Ovary (tissue), 7 donors: ENCODE measurements at regions not wholly inside any gene's neighbourhood (a gene's known extent, or its start where the extent isn't known, plus 50 kb on each side); places are given as distances from the start of the nearest gene placed in this dataset.

Source experiments
- DNase-seq, 5 donors: peaks; one replicate each; pipeline ENCODE4 v3.0.0-alpha.2; 2019 to 2020
- H3K27ac ChIP-seq, 2 donors: fragments of 200-600 bp; one replicate each; pipeline versions ENCODE4 v1.5.1 to v1.8.0; 2019 to 2022
- H3K27me3 ChIP-seq: fragments of 200-600 bp; one replicate; pipeline ENCODE4 v1.8.0; 2022
- H3K36me3 ChIP-seq: fragments of 200-600 bp; sonication (generic); one replicate; pipeline ENCODE4 v1.5.1; 2019
- H3K4me1 ChIP-seq: one replicate; pipeline ENCODE4 v1.8.1; 2013; ENCODE audit warnings: mild to moderate bottlenecking, moderate library complexity; ENCODE audit not compliant: insufficient read depth
- H3K4me3 ChIP-seq: fragments of 200-600 bp; sonication (generic); one replicate; pipeline ENCODE4 v1.5.1; 2017
- H3K9me3 ChIP-seq, 2 donors: fragments of 200-600 bp in 1 of 2; sonication (generic) in 1 of 2; one replicate each; pipeline versions ENCODE4 v1.5.1 to v1.8.1; 2013 to 2019; ENCODE audit warnings: mild to moderate bottlenecking in 1 of 2, moderate library complexity in 1 of 2
- EP300 ChIP-seq: sonication (generic); formaldehyde crosslinking; IDR thresholded peaks from one replicate; pipeline ENCODE4 v1.6.1; 2017; ENCODE audit warnings: antibody characterized with exemption
- POLR2A ChIP-seq: fragments of 450-650 bp; IDR thresholded peaks from one replicate; pipeline ENCODE4 v1.6.1; 2017; ENCODE audit warnings: antibody characterized with exemption, mild to moderate bottlenecking, moderate library complexity
- WGBS, 3 donors: extraction: QIAGEN DNeasy Blood & Tissue Kit in 1 of 3; methylation state at CpG; one replicate each; pipeline versions ENCODE4 v1.1.5 to v1.1.7; 2013 to 2017; 5-methylcytosine and 5-hydroxymethylcytosine counted together
- intact Hi-C, 4 donors: fragments of 100-400 bp; cut with DNase I; formaldehyde crosslinking; loops; one replicate each; pipeline versions ENCODE4 v1.11.0 to v1.15.1; 2022 to 2023
- TF ChIP-seq, protein P1 (sequence below), 3 donors: fragments of 450-650 bp in 2 of 3; fragments of 200-600 bp in 1 of 3; IDR thresholded peaks; one replicate each; pipeline versions ENCODE4 v1.5.1 to v1.8.0; 2016 to 2022; ENCODE audit warnings: antibody characterized with exemption in 3 of 3, mild to moderate bottlenecking in 1 of 3
- donor health status: DM: no; HTN: no; CAD: no; lungs with moderate emphysema.
- donor health status: DM: no; HTN: no; CAD: no.
- donor health status: Bipolar disorder and iron deficiency.
- donor health status: DM: no; HTN: no; CAD: no.
- donor health status: DM: yes; HTN: yes; CAD: no.

DNA sequence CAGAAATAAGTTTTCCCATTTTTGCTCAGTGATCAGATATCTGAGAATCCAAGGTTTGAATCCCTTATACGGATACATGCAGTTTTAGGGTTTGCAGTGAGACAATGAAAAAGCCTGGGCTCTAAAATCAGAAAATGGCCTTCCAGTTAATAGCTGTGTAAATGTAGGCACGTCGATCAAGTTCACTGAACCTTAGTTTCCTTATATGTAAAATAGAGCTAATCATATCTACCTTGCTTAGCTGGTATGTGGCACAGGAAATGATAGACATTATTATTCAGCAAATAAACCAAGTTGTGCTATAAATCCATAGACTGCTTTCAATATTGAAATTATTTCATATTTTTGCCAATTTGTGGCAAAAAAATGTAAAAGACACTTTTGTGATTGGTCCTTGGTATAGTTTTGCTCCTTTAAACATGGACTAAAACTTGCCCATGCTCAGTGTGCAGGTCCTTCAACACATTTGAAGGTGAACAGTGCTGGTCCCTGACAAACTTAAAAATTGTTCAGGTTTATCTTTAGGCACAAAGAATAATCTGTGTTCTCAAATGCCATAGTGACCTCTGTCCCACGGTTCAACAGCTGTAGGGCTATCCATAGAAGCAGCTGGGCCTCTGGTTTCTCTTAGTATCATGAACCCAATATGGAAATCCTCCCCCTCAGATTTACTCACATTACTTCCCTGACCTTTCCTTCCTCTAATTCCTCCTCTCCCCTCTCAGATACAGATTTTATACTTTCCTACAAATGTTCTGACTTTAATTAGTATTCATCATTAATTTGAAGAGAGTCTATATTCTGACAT lies 51.0 kb downstream of the CCDC54 start:
- H3K9me3 ChIP-seq, result no peaks in the 10 kb centered on the region
- no peaks in the 10 kb centered on the region for H3K36me3 ChIP-seq
- intact Hi-C loops, result no loop called here
- DNase-seq, result no peak
- H3K27me3 ChIP-seq, result no peaks in the 10 kb centered on the region
- WGBS, 3 donors, result 77 to 84% (median 80%) methylated on average over 4 of the region's 4 CpGs
- no peaks in the 10 kb centered on the region for H3K4me1 ChIP-seq
- TF ChIP-seq, protein P1, sequence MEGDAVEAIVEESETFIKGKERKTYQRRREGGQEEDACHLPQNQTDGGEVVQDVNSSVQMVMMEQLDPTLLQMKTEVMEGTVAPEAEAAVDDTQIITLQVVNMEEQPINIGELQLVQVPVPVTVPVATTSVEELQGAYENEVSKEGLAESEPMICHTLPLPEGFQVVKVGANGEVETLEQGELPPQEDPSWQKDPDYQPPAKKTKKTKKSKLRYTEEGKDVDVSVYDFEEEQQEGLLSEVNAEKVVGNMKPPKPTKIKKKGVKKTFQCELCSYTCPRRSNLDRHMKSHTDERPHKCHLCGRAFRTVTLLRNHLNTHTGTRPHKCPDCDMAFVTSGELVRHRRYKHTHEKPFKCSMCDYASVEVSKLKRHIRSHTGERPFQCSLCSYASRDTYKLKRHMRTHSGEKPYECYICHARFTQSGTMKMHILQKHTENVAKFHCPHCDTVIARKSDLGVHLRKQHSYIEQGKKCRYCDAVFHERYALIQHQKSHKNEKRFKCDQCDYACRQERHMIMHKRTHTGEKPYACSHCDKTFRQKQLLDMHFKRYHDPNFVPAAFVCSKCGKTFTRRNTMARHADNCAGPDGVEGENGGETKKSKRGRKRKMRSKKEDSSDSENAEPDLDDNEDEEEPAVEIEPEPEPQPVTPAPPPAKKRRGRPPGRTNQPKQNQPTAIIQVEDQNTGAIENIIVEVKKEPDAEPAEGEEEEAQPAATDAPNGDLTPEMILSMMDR (IDR thresholded peaks at IDR 0.05), result no peak
- no peak for TF ChIP-seq POLR2A
- H3K4me3 ChIP-seq, result no peak overlapping the region
- no peak overlapping the region for H3K27ac ChIP-seq

DNA sequence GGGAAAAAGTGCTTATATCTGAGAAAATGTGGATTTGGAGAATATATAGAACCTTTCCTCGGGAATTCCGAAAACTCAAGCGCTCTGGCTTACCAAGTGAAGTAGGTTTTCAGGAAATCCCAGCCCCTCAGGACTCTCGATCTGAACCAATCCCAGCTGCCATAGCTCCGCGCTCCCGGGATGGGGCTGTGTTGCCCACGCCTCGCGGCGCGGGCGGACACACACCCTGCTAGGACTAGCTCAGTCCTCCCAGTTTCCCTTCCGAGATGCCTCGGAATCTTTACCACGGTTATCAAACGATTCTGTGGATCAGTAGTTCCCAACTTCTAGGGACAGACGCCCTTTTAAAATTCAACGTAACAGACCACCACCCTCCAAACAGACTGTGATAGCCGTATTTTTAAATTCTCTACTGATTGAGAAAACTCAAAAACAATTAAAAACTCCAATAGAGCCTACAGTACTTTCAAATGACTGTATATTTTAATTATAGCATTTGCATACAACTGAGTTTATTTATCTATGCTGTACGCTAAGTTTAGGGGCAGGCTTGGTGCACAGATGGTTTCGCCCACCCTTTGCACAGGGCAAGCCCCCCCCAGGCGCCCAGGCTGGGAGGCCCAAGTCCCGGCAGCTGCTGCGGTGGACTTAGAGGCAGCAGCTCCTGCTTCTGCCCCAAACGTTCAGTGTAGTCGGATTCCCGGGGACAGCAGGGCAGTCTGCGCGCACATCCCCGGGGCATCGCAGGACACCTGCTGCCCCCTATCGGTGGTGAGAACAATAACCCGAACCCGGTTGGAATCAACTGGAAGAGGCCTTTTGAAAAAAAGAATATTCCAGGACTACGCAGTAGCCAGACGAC lies 52.3 kb downstream of the CCDC54 start:
- 2 to 5% (median 4%) methylated on average over 37 of the region's 37 CpGs for WGBS, 3 donors
- H3K27ac ChIP-seq, result peak overlapping the region; percentile 84 to 99
- intact Hi-C loops, result loop anchor here in 3 of 4 donors (2.0 to 10.0 kb wide), 6 partner anchors 93 to 305 kb away; partner anchors contain the start of gene BBX (in 3 of the 3)
- peak overlapping the region; percentile 77 for H3K4me3 ChIP-seq
- peak; percentile 81 to 84 (median 83) for DNase-seq
- TF ChIP-seq EP300, result no peak
- TF ChIP-seq POLR2A, result peak; percentile 37
- TF ChIP-seq, protein P1 (IDR thresholded peaks at IDR 0.05), result peak; percentile 80 to 88 (median 86)
- H3K4me1 ChIP-seq, result no peaks in the 10 kb centered on the region
- H3K36me3 ChIP-seq, result no peaks in the 10 kb centered on the region
- H3K27me3 ChIP-seq, result no peaks in the 10 kb centered on the region
- H3K9me3 ChIP-seq, result no peaks in the 10 kb centered on the region

DNA sequence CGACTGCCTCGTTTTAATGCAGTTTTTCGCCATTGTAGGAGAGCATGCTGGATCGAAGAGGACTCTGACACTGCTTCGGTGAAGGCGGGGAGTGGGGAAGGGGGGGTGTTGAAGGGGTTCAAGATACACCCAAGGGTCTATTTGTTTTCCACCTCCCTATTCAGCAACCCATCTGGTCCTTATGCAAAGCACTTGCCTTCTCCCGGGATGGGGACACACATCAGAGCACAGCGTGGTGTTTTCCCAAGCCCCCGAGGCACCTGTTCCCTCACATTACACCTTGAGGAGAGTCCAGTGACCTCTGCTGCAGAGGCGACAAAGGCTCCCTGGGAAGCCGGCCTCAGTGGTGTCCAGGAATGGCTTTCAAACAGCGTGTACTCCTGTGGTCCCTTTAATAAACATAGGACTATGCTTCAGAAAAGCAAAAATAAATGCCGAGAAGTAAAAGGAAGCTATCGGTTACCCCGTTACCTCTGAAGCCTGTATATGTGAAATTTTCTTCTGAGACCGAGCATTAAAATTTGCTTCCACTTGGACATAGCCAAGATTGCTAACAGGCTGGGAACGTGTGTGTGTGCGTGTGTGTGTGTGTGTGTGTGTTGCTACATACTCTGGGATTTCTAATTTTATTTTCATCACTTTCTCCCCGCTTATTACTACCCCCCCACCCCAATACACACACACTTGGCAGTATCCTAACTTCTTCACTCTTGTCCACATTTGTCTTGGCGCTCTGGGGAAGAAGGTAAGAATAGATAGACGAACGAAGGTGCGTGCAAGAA lies 53.2 kb downstream of the CCDC54 start:
- WGBS, 3 donors, result 3 to 5% (median 4%) methylated on average over 23 of the region's 23 CpGs
- no peaks in the 10 kb centered on the region for H3K36me3 ChIP-seq
- H3K4me1 ChIP-seq, result no peaks in the 10 kb centered on the region
- peak overlapping the region; percentile 94 to 99 for H3K27ac ChIP-seq
- DNase-seq, result peak in 4 of 5 donors; percentile 44 to 59 (median 56)
- no peaks in the 10 kb centered on the region for H3K9me3 ChIP-seq
- H3K4me3 ChIP-seq, result peak overlapping the region; percentile 77
- H3K27me3 ChIP-seq, result no peaks in the 10 kb centered on the region
- intact Hi-C loops, result loop anchor here in 3 of 4 donors (2.0 to 10.0 kb wide), 6 partner anchors 92 to 306 kb away; partner anchors contain the start of gene BBX (in 3 of the 3)
- TF ChIP-seq EP300 (no peak), POLR2A (no peak)
- TF ChIP-seq, protein P1 (IDR thresholded peaks at IDR 0.05), result no peak

DNA sequence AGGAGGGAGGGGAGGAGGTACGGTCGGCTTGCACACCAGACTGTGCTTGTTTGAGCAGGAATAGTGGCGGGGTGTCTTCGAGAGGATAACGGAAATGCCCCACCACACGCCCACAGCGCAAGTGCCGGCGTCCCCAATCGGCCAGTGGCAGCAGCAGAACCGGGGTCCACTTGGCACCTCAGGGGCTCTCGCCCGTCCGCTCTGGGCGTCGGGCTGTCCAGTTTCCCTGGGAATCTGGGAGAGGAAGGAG lies 53.7 kb downstream of the CCDC54 start:
- 1% methylated on average over 16 of the region's 16 CpGs for WGBS, 3 donors
- no peaks in the 10 kb centered on the region for H3K4me1 ChIP-seq
- peak in 2 of 5 donors; percentile 58 to 77 for DNase-seq
- H3K4me3 ChIP-seq, result peak overlapping the region; percentile 77
- H3K36me3 ChIP-seq, result no peaks in the 10 kb centered on the region
- TF ChIP-seq POLR2A (no peak), EP300 (no peak)
- TF ChIP-seq, protein P1 (IDR thresholded peaks at IDR 0.05), result no peak
- H3K9me3 ChIP-seq, result no peaks in the 10 kb centered on the region
- no peaks in the 10 kb centered on the region for H3K27me3 ChIP-seq
- H3K27ac ChIP-seq, result peak overlapping the region; percentile 94 to 99
- intact Hi-C loops, result loop anchor here in 3 of 4 donors (2.0 to 10.0 kb wide), 6 partner anchors 91 to 306 kb away; partner anchors contain the start of gene BBX (in 3 of the 3)
